ENCODE measurements at regions not wholly inside any gene's neighbourhood (a gene's known extent, or its start where the extent isn't known, plus 50 kb on each side); places are given as distances from the start of the nearest gene placed in this dataset.
"Not testable (repeated sequence)": the region's sequence is repeated elsewhere in the genome, so short reads cannot be mapped to it uniquely, and the experiment has no call there.

DNA sequence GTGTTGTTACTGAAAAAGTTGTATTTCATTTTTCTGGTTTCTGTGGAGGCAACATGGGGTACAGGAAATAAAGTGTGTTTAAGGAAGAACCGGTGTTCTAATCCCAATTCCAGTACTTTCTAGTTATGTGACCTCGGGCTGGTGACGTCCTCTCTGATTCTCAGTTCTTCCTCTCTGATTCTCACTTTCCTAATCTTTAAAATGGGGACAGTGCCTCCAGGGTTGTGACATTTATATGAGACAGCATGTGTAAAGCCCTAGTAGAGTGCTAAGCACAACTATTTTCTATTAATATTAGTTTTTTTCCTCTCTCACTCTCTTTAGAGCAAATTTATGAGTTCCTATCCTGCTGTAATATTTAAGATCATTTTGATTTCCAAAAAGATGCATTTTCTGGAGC, 50.9 kb upstream of the PTPDC1 start:
- no peak for FAIRE-seq

DNA sequence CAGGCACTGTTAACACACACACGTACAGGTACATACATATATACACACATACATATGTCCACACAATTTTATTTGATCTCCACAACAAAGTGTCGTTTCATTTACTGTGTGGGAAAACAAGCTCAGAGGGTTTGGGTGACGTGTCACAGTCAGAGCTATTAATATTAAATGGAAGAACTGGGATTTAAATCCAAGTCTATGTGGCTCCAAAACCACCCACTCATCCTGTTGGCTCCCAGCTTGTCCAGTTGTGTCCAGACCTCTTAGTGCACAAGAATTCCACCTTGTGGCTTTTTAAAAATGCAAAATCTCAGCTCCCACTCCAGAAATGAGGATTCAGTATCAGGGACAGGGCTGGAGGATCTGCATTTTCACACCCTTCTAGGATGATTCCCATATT, 52.3 kb upstream of the PTPDC1 start:
- no peak for FAIRE-seq

DNA sequence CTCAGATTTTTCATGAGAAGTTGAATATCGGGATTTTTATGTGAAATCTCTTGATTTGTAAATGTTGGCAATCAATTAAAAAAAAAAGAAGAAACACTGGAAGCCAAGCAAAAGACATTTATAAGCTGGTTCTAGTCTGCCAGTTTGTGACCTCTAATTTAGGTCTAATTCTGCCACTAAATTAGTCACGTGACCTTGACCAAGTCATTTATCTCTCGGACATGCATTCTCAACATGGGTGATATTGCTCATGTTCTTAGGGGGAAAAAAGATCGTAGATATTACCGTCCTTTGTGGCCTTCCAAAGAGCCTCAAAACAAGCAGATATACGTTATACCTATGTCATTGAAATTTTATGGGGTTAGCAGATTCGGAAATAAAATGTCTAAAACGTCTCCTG, 52.9 kb upstream of the PTPDC1 start:
- FAIRE-seq, result no peak

DNA sequence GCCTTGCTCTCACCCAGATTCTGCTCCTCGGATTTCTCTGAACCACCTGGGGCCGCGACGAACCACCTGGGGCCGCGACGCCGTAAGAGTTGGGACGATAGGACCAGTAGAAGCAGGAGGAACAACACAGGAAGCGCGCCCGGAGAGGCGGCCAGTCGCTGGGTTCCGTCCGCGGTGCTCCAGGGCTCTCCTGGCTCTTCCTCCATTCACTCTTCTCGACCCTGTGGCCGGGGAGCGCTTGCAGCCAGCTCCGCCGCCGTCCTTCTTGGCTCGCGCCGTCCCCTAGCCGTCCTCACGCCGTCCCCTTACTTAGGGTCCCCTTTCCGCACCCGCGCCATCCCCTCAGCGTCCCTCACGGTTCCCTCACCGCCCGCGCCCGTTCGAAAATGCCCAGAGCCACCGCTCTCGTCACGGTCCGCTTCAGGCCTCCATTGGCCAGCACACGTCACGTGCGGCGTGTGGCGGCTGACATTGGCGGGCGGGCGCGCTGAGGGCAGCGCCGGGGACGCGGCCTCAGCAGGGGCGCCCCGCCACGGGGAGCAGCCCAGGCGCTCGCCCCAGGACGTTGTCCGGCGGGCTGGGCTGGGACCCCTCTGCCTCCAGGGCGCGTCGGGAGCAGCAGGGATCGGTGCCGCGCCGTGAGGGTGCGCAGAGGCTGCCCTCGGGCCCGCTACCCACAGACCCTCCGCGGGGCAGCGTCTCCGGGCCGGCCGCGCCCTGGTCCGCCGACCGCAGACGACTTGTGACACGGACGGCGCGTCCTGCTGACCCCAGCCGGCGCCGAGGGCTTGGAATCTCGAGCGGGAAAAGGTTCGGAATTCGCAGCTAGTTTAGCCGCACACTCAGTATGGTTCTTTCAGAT, 53.7 kb upstream of the PTPDC1 start:
- FAIRE-seq, result no peak

DNA sequence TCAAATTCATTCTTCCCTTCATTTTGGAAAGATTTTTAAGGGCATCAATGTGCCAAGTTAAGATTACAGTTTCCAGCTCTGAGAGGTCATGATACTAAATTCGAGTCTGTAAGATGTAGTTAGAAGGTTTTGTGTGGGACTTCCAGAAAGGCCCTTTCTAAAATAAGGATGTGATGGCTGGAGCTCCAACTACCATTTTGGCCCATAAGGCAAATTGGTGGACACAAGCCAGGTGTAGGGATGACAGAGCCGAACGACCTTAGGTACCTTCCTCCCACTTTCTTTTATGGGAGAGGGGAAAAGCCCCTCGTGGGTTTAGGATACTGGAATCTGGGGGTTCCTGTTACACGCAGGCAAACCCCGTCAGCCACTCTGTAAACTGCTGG, 54.3 kb upstream of the PTPDC1 start:
- FAIRE-seq, result no peak

- FAIRE-seq, result no peak
These were observed 57.4 kb upstream of the PTPDC1 start for GRCh38 chr9:94026816-94027215.

- FAIRE-seq, result not testable (repeated sequence)
These were observed 61.8 kb upstream of the PTPDC1 start for GRCh38 chr9:94022476-94022875.

DNA sequence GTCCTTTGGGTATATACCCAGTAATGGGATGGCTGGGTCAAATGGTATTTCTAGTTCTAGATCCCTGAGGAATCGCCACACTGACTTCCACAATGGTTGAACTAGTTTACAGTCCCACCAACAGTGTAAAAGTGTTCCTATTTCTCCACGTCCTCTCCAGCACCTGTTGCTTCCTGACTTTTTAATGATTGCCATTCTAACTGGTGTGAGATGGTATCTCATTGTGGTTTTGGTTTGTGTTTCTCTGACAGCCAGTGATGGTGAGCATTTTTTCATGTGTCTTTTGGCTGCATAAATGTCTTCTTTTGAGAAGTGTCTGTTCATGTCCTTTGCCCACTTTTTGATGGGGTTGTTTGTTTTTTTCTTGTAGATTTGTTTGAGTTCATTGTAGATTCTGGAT, 63.4 kb upstream of the PTPDC1 start:
- FAIRE-seq, result not testable (repeated sequence)

DNA sequence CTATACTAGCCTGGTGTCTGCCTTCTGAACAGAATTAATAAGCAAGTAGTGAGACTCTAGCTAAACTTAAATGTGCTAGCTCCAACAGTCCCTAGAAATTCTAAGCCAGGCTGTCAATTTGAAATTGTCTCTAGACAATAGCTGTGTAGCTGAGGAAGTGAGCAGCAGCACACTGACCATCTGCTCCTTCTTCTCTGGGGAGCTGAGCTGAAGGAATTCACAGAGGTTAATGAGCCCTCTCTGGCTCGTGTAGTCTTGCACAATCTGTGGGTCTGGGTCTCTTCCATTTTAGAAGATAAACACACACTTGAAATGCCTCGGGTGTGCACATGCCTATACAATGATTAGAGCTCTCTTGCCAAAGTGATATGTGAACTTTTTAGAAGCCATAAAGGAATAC, 63.5 kb upstream of the BARX1 start:
- no peak for FAIRE-seq

DNA sequence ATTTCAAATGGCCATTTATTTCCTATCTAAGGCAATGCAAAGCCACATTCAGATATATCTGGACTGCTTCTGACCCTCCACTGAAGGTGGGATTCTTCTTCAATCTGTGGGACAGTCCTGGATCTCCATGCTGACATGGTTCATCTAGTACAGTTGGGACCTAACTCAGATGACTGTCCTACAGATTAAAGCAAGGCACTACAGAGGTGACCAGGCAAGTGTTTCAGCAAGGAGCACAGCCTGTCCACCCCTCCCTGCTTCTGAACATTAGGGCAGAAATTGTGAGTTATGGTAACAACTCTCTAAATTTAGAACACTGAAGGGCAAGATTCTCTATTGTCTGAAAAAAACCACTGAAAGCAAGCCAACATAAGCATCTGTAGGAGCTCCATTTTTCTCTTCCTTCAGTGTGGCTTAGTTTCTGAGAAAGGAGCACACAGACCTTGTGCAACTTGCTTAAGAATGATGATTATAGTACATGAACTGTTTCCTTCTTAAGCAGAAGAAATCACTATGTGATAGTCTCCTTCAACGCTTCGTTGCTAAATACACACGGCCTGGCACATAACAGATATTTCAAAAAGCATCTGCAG, 62.9 kb upstream of the BARX1 start:
- no peak for FAIRE-seq

- no peak for FAIRE-seq
These were observed 61.6 kb upstream of the BARX1 start for GRCh38 chr9:94016744-94017143.

- FAIRE-seq, result no peak
These were observed 59.8 kb upstream of the BARX1 start for GRCh38 chr9:94014920-94015319.

DNA sequence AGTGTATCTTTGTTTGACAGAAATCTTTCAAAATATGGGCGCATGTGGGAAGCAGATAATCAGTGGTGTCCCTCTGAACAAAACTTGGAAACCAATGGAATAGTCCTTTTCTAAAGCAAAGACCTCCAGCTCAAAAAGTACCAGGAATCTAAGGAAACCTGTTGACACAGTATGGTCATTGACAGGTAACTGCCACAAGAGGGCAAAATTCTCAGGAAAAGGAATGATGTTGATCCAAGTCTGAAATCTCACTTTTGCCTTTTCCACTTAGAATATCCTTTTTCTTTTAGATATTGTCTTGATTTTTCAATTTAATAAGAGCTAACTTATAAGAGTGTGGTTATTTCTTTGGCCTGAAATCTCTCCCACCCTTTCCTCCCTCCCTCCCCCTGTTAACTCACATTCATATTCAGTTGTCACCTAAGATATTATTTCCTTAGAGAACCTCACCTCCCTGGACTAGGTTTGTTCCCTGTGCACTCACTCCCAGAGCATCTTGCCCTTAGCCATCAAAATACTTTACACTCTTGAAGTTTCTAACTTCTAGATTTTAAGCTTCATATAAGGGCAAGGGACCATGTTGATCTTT, 59.0 kb upstream of the BARX1 start:
- FAIRE-seq, result peak; percentile 88

GRCh38 chr9:94010980-94011533, 55.9 kb upstream of the BARX1 start:
- no peak for FAIRE-seq

DNA sequence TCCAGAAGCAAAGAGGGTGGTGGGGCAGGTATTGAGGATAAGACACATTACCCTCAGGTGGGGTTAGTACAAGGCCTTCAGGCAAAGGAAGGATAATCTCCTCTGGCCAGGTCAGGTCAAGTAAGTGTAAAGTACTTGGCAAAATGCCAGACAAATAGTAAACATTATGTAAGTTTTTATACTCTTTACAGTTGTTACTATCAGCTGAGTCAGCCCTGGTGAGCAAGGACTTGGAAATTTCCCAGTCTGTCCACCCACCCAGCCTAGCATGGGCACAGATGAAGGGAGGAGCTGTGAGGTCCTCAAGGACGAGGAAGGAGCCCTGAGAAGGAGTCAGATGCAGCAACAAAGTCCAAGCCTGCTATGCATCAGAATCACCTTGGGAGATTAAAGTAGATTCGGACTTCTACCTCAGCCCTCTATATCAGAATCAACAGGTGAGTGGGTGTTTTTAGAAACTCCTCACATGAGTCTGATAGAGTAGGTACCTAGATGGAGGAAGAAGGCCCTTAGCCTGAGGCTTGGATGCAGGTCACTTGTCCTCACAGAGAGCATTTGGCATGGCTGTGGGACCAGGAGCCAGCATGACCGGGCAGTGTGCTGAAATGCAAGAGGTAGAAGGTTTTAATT, 50.2 kb upstream of the BARX1 start:
- FAIRE-seq, result no peak
